SK-N-SH (cell line): ENCODE measurements at regions not wholly inside any gene's neighbourhood (a gene's known extent, or its start where the extent isn't known, plus 50 kb on each side); places are given as distances from the start of the nearest gene placed in this dataset.

Experiments used
- CTCF ChIA-PET: fragments of 300-600, 350-600 bp; formaldehyde crosslinking; extraction: SDS; loops from one replicate; lab custom pipeline; 2021; lab: Yijun Ruan, JAX
- POLR2A ChIA-PET: fragments of 350-600 bp; sonication (Branson Sonifier 250); formaldehyde crosslinking; extraction: SDS; loops from one replicate; lab custom pipeline; 2020; ENCODE audit warnings: antibody characterized with exemption, inconsistent platforms; lab: Yijun Ruan, JAX
- DNase-seq: peaks from one replicate; pipeline ENCODE4 v3.0.0; 2012
- H2AFZ ChIP-seq: fragments of 200-600 bp; sonication (generic); 2 replicates; pipeline ENCODE4 v1.8.1; 2016; ENCODE audit warnings: antibody characterized with exemption, mild to moderate bottlenecking, low read depth
- H3F3A ChIP-seq: fragments of 200-600 bp; sonication (generic); replicated peaks from 2 replicates; pipeline ENCODE3; 2016; ENCODE audit warnings: antibody characterized with exemption, mild to moderate bottlenecking; ENCODE audit not compliant: insufficient read depth
- H3K27ac ChIP-seq, 2 experiments: fragments of 200-500 bp in 1 of 2; fragments of 200-600 bp in 1 of 2; sonication (Bioruptor generic) in 1 of 2; sonication (generic), shearing (Covaris generic) in 1 of 2; 2 replicates each; pipeline versions ENCODE4 v1.5.1 to v1.6.1; 2014 to 2016; ENCODE audit warnings: low read depth in 2 of 2, inconsistent platforms in 1 of 2, low read length in 1 of 2, mild to moderate bottlenecking in 1 of 2, mixed read lengths in 1 of 2
- H3K27me3 ChIP-seq: fragments of 200-600 bp; sonication (generic), shearing (Covaris generic); 2 replicates; pipeline ENCODE4 v1.6.1; 2016; ENCODE audit warnings: mixed run types; ENCODE audit not compliant: insufficient read depth
- H3K36me3 ChIP-seq, 2 experiments: fragments of 200-500 bp in 1 of 2; fragments of 200-600 bp in 1 of 2; sonication (Bioruptor generic) in 1 of 2; sonication (generic) in 1 of 2; replicated peaks in 1 of 2; 2 replicates each; pipeline versions ENCODE3 to v1.5.1; 2014 to 2016; ENCODE audit warnings: low read length in 1 of 2, mild to moderate bottlenecking in 1 of 2; ENCODE audit not compliant: insufficient read depth in 2 of 2, control insufficient read depth in 1 of 2
- H3K4me1 ChIP-seq, 2 experiments: fragments of 200-500 bp in 1 of 2; fragments of 200-600 bp in 1 of 2; sonication (Bioruptor generic) in 1 of 2; sonication (generic), shearing (Covaris generic) in 1 of 2; 2 replicates each; pipeline versions ENCODE4 v1.5.1 to v1.6.1; 2014 to 2016; ENCODE audit warnings: low read depth in 1 of 2, low read length in 1 of 2, mixed run types in 1 of 2; ENCODE audit not compliant: insufficient read depth in 2 of 2, control insufficient read depth in 1 of 2
- H3K4me2 ChIP-seq: fragments of 200-600 bp; sonication (generic), shearing (Covaris generic); 2 replicates; pipeline ENCODE4 v1.6.1; 2017; ENCODE audit warnings: mixed run types
- H3K4me3 ChIP-seq, 2 experiments: fragments of 200-500 bp in 1 of 2; fragments of 200-600 bp in 1 of 2; sonication (Bioruptor generic) in 1 of 2; sonication (generic), shearing (Covaris generic) in 1 of 2; 2 replicates each; pipeline versions ENCODE4 v1.5.1 to v1.8.1; 2014 to 2016; ENCODE audit warnings: low read depth in 2 of 2, inconsistent platforms in 1 of 2, low read length in 1 of 2, mild to moderate bottlenecking in 1 of 2, mixed read lengths in 1 of 2, moderate library complexity in 1 of 2
- H3K79me2 ChIP-seq: fragments of 200-600 bp; sonication (generic); 2 replicates; pipeline ENCODE4 v1.8.1; 2017; ENCODE audit warnings: mild to moderate bottlenecking; ENCODE audit not compliant: insufficient read depth
- H3K9ac ChIP-seq: fragments of 200-600 bp; sonication (generic); 2 replicates; pipeline ENCODE4 v1.6.1; 2017; ENCODE audit warnings: mixed run types
- H3K9me2 ChIP-seq: fragments of 200-600 bp; sonication (generic); 2 replicates; pipeline ENCODE4 v1.6.1; 2017; ENCODE audit warnings: mixed run types
- H3K9me3 ChIP-seq: fragments of 200-600 bp; sonication (generic); 2 replicates; pipeline ENCODE4 v1.6.1; 2017; ENCODE audit warnings: mixed run types, mild to moderate bottlenecking, moderate library complexity
- H4K20me1 ChIP-seq: fragments of 200-600 bp; sonication (generic); 2 replicates; pipeline ENCODE4 v1.6.1; 2017; ENCODE audit warnings: mild to moderate bottlenecking, mixed run types; ENCODE audit not compliant: insufficient read depth
- ELF1 ChIP-seq: IDR thresholded peaks from 2 replicates; pipeline ENCODE4 v1.4.0; 2012
- EP300 ChIP-seq, 2 experiments: IDR thresholded peaks; 2 replicates each; pipeline versions ENCODE4 v1.4.0 to v1.6.1; 2012; ENCODE audit warnings: borderline replicate concordance in 1 of 2, low read depth in 1 of 2, low read length in 1 of 2
- EZH2phosphoT487 ChIP-seq: fragments of 200-600 bp; sonication (generic); IDR thresholded peaks from 2 replicates; pipeline ENCODE4 v1.6.1; 2017; ENCODE audit warnings: low read depth, mixed run types, mild to moderate bottlenecking, antibody characterized with exemption, moderate library complexity, borderline replicate concordance
- FOSL2 ChIP-seq: IDR thresholded peaks from 2 replicates; pipeline ENCODE4 v1.4.0; 2012; ENCODE audit warnings: low read depth, mild to moderate bottlenecking, moderate library complexity, borderline replicate concordance
- FOXM1 ChIP-seq: IDR thresholded peaks from 2 replicates; pipeline ENCODE4 v1.4.0; 2012; ENCODE audit warnings: low read depth, mild to moderate bottlenecking
- MEF2A ChIP-seq: IDR thresholded peaks from 2 replicates; pipeline ENCODE4 v1.4.0; 2012; ENCODE audit warnings: low read depth, borderline replicate concordance
- NFIC ChIP-seq: IDR thresholded peaks from 2 replicates; pipeline ENCODE4 v1.4.0; 2012; ENCODE audit warnings: borderline replicate concordance
- PBX3 ChIP-seq: IDR thresholded peaks from 2 replicates; pipeline ENCODE4; 2012
- POLR2AphosphoS5 ChIP-seq: IDR thresholded peaks from 2 replicates; pipeline ENCODE4 v1.6.1; 2012; ENCODE audit warnings: low read depth, low read length
- RFX5 ChIP-seq: IDR thresholded peaks from 2 replicates; pipeline ENCODE4 v1.6.1; 2012; ENCODE audit warnings: mild to moderate bottlenecking, improper control_type of control experiment, low read length
- SIN3A ChIP-seq: IDR thresholded peaks from 2 replicates; pipeline ENCODE4 v1.6.1; 2012; ENCODE audit warnings: low read depth, mild to moderate bottlenecking, low read length, moderate library complexity, borderline replicate concordance
- SMC3 ChIP-seq: IDR thresholded peaks from 2 replicates; pipeline ENCODE4 v1.6.1; 2012; ENCODE audit warnings: low read depth, low read length, improper control_type of control experiment
- TEAD4 ChIP-seq: IDR thresholded peaks from 2 replicates; pipeline ENCODE4 v1.4.0; 2012; ENCODE audit warnings: mild to moderate bottlenecking, borderline replicate concordance; ENCODE audit not compliant: insufficient read depth
- USF1 ChIP-seq: IDR thresholded peaks from 2 replicates; pipeline ENCODE4 v1.4.0; 2012; ENCODE audit warnings: low read depth, borderline replicate concordance
- YY1 ChIP-seq: IDR thresholded peaks from 2 replicates; pipeline ENCODE4 v1.4.0; 2012; ENCODE audit warnings: low read depth, mild to moderate bottlenecking
- WGBS: methylation state at CpG from one replicate; pipeline ENCODE4 v1.1.6; 2017; ENCODE audit warnings: low lambda C conversion rate; 5-methylcytosine and 5-hydroxymethylcytosine counted together

- no peaks in the 10 kb centered on the region for H3F3A ChIP-seq
- no peaks in the 10 kb centered on the region for H3K27me3 ChIP-seq
- 36% methylated on average over 5 of the region's 5 CpGs for WGBS
- H3K36me3 ChIP-seq = no peaks in the 10 kb centered on the region
- no peaks in the 10 kb centered on the region for H3K79me2 ChIP-seq
- ChIA-PET POLR2A (no interaction called here), CTCF (interaction anchor here (1.6 kb wide), 1 partner anchor 21 kb away, joined by 3 read pairs; no protein-coding TSS in a partner anchor)
- H3K4me2 ChIP-seq = no peak overlapping the region
- TF ChIP-seq FOXM1 = no peak
- no peaks in the 10 kb centered on the region for H4K20me1 ChIP-seq
- no peaks in the 10 kb centered on the region for H3K9me3 ChIP-seq
- DNase-seq = no peak
- H2AFZ ChIP-seq = no peak overlapping the region
- H3K4me1 ChIP-seq = no peaks in the 10 kb centered on the region
- H3K4me3 ChIP-seq = no peak overlapping the region
- H3K9ac ChIP-seq = no peak overlapping the region
- H3K9me2 ChIP-seq = no peaks in the 10 kb centered on the region
- no peak overlapping the region for H3K27ac ChIP-seq
These were observed 143.3 kb upstream of the GJB5 start for GRCh38 chr1:34611571-34611970.

GRCh38 chr1:34612091-34612827 lies 142.6 kb upstream of the GJB5 start:
- H3K79me2 ChIP-seq = no peaks in the 10 kb centered on the region
- H3K9me3 ChIP-seq = no peaks in the 10 kb centered on the region
- 61% methylated on average over 9 of the region's 9 CpGs for WGBS
- no peak overlapping the region for H3K27ac ChIP-seq
- no peaks in the 10 kb centered on the region for H3F3A ChIP-seq
- no peaks in the 10 kb centered on the region for H4K20me1 ChIP-seq
- no peak overlapping the region for H3K4me2 ChIP-seq
- DNase-seq = no peak
- H2AFZ ChIP-seq = no peak overlapping the region
- H3K4me3 ChIP-seq = no peak overlapping the region
- H3K36me3 ChIP-seq = no peaks in the 10 kb centered on the region
- H3K4me1 ChIP-seq = no peaks in the 10 kb centered on the region
- CTCF ChIA-PET = interaction anchor here (0.9 to 1.6 kb wide), 3 partner anchors 14 to 130 kb away, joined by 3 to 4 read pairs (median 3); no protein-coding TSS in a partner anchor
- no peak for TF ChIP-seq EZH2phosphoT487
- no peak for TF ChIP-seq YY1
- TF ChIP-seq PBX3 = no peak
- no peak for TF ChIP-seq POLR2AphosphoS5
- no peak for TF ChIP-seq SIN3A
- no peak for TF ChIP-seq TEAD4
- TF ChIP-seq EP300 (IDR thresholded peaks at IDR 0.05; ENCODE audit: borderline replicate concordance in 1 of 2, low read depth in 1 of 2, low read length in 1 of 2) = no peak
- TF ChIP-seq NFIC = no peak
- no peak for TF ChIP-seq RFX5
- TF ChIP-seq ELF1 = no peak
- TF ChIP-seq FOSL2 = no peak
- TF ChIP-seq SMC3 = no peak
- no peak for TF ChIP-seq MEF2A
- no peak for TF ChIP-seq USF1
- TF ChIP-seq, all 33 proteins: peak for 0
- H3K9me2 ChIP-seq = no peaks in the 10 kb centered on the region
- POLR2A ChIA-PET = no interaction called here
- H3K27me3 ChIP-seq = no peaks in the 10 kb centered on the region
- H3K9ac ChIP-seq = no peak overlapping the region
